ENCODE measurements at regions not wholly inside any gene's neighbourhood (a gene's known extent, or its start where the extent isn't known, plus 50 kb on each side); places are given as distances from the start of the nearest gene placed in this dataset.

- TF ChIP-seq POLR2AphosphoS5 (IDR thresholded peaks at IDR 0.05; ENCODE audit: low read depth, low read length) (no peak), TAF1 (IDR thresholded peaks at IDR 0.05; ENCODE audit: borderline replicate concordance, insufficient read depth, low read length) (no peak), REST (IDR thresholded peaks at IDR 0.05; ENCODE audit: insufficient read depth in 1 of 2, low read depth in 2 of 2, low read length in 2 of 2) (no peak), SIN3A (IDR thresholded peaks at IDR 0.05; ENCODE audit: borderline replicate concordance, insufficient read depth, low read length) (no peak)
Measured at GRCh38 chr10:56880606-56881005, 519.5 kb upstream of the ZWINT start.

Data from PFSK-1 (cell line).